MM.1S (cell line): ENCODE measurements at regions not wholly inside any gene's neighbourhood (a gene's known extent, or its start where the extent isn't known, plus 50 kb on each side); places are given as distances from the start of the nearest gene placed in this dataset.

Experiments
- EZH2 ChIP-seq: fragments of 300-600 bp; sonication (generic); optimal IDR thresholded peaks from 2 replicates; pipeline ENCODE3; 2017; ENCODE audit warnings: low read depth, mild to moderate bottlenecking, antibody characterized with exemption, low read length, mixed read lengths
- EZH2phosphoT487 ChIP-seq: fragments of 300-600 bp; sonication (generic); IDR thresholded peaks from 2 replicates; pipeline ENCODE4 v1.6.1; 2018; ENCODE audit warnings: antibody characterized with exemption, low read length
- TF ChIP-seq, protein P1 (sequence below): fragments of 300-600 bp; sonication (generic); IDR thresholded peaks from 2 replicates; pipeline ENCODE4 v1.5.1; 2016; ENCODE audit warnings: antibody characterized with exemption, low read length, mixed read lengths

DNA sequence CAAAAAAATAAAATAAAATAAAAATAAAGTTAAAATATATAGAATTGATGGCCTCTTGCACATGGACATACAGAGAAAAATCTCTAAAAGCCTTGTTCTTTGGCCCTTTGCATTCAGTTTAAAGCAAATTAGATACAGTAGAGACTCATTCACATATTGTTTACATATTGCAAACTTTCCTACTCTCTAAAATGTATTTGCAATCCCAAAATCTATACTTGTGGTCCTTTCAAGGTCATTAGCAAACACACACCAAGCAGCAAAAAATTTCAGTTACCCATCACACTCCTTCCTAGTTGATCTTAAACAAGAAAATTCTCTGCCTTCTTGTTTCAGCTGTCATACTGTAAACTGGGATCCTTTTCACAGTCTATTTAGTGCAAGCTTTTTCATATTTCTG is 61.0 kb upstream of the SLC44A3 start:
- TF ChIP-seq, protein P1, sequence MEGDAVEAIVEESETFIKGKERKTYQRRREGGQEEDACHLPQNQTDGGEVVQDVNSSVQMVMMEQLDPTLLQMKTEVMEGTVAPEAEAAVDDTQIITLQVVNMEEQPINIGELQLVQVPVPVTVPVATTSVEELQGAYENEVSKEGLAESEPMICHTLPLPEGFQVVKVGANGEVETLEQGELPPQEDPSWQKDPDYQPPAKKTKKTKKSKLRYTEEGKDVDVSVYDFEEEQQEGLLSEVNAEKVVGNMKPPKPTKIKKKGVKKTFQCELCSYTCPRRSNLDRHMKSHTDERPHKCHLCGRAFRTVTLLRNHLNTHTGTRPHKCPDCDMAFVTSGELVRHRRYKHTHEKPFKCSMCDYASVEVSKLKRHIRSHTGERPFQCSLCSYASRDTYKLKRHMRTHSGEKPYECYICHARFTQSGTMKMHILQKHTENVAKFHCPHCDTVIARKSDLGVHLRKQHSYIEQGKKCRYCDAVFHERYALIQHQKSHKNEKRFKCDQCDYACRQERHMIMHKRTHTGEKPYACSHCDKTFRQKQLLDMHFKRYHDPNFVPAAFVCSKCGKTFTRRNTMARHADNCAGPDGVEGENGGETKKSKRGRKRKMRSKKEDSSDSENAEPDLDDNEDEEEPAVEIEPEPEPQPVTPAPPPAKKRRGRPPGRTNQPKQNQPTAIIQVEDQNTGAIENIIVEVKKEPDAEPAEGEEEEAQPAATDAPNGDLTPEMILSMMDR, result no peak
- TF ChIP-seq EZH2, result no peak
- no peak for TF ChIP-seq EZH2phosphoT487
